Fibroblast of mammary gland (primary cell): ENCODE measurements at regions not wholly inside any gene's neighbourhood (a gene's known extent, or its start where the extent isn't known, plus 50 kb on each side); places are given as distances from the start of the nearest gene placed in this dataset.

ENCODE experiments used
- DNase-seq: peaks from one replicate; pipeline ENCODE4 v3.0.0-alpha.2; 2010; ENCODE audit warnings: low read depth
- H3K4me3 ChIP-seq: 2 replicates; pipeline ENCODE4 v1.5.1; 2011; ENCODE audit warnings: low read depth, mild to moderate bottlenecking, low read length, moderate library complexity; ENCODE audit not compliant: control insufficient read depth
- CTCF ChIP-seq: conservative IDR thresholded peaks from 2 replicates; pipeline ENCODE4 v1.5.1; 2011; ENCODE audit warnings: low read depth, low read length, inconsistent platforms; ENCODE audit not compliant: control insufficient read depth, insufficient read depth

GRCh38 chr4:121555315-121556107 is 141.3 kb downstream of the ANXA5 start:
- peak; percentile 56 for DNase-seq
- no peak for TF ChIP-seq CTCF
- no peak overlapping the region for H3K4me3 ChIP-seq

- no peak for TF ChIP-seq CTCF
- DNase-seq, result peak; percentile 74
- no peak overlapping the region for H3K4me3 ChIP-seq
These were observed 142.4 kb downstream of the ANXA5 start for GRCh38 chr4:121554382-121554781.

GRCh38 chr4:121551881-121552280 is 144.9 kb downstream of the ANXA5 start:
- TF ChIP-seq CTCF, result no peak
- peak; percentile 40 for DNase-seq
- no peak overlapping the region for H3K4me3 ChIP-seq

GRCh38 chr4:121551271-121551670 is 145.5 kb downstream of the ANXA5 start:
- no peak for TF ChIP-seq CTCF
- peak; percentile 27 for DNase-seq
- H3K4me3 ChIP-seq, result no peak overlapping the region

GRCh38 chr4:121541696-121542095 is 155.1 kb downstream of the ANXA5 start:
- DNase-seq, result no peak
- TF ChIP-seq CTCF, result no peak
- no peak overlapping the region for H3K4me3 ChIP-seq

- DNase-seq, result no peak
- H3K4me3 ChIP-seq, result no peak overlapping the region
- no peak for TF ChIP-seq CTCF
These were observed 154.5 kb upstream of the QRFPR start for GRCh38 chr4:121535351-121535750.
